NCI-H510A treated with DMSO at 0.1 percent for 48 hours (cell line): ENCODE measurements at regions not wholly inside any gene's neighbourhood (a gene's known extent, or its start where the extent isn't known, plus 50 kb on each side); places are given as distances from the start of the nearest gene placed in this dataset.
A peak's percentile ranks its signal among the peaks of the same experiment; 100 is the strongest.
"Not testable (repeated sequence)": the region's sequence is repeated elsewhere in the genome, so short reads cannot be mapped to it uniquely, and the experiment has no call there.

Source experiments
- DNase-seq: peaks from one replicate; lab custom pipeline; 2025; lab: John Stamatoyannopoulos, UW

DNA sequence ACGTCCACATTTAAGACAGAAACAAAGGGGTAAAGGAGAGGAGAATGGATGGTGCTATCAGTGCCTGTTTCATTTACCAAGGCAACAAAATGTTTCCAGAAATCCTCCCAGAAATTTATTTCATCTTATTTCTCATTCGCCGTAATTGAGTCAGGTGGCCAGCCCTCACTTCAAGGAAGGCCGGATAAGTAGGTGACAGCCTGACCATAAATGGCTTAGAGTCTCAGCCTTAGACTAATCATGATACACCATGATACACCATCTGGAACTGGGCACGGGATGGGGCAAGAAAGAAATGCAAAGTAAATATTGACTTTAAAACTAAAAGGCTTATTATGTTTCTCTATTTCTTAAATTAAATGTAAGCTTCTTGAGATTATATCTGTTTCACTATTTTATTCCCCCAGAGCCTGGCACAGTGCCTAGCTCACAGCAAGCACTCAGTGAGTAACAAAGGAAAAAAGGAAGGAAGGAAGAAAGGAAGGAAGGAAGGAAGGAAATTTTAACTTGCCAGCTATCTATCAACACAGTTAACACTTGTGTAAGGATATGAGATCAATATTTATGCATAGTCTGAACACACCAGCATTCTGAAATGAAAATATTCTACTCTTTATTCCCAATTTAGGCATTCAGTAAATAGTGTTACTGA, 106.1 kb upstream of the FSCB start:
- no peak for DNase-seq

DNA sequence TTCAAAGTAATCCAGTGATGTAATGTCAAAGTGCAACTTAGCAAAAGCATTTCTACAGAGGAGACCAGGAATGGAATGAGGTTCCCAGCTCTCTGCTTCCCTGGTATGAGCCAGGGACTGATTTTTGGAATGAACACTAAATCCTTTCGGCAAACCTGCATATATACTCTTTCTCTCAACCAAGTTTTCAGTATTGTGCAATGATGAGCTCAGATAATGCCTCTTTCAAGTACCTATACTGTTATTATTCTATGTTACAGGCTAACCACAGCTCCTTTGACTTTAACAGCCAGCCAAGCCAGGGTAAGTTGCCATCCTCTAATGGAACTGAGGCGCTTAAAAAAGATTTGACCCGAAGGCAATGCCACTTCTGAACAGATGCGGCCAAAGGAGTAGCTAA, 104.9 kb upstream of the FSCB start:
- no peak for DNase-seq

- no peak for DNase-seq
Measured at GRCh38 chr14:44609876-44610510, 102.9 kb upstream of the FSCB start.

DNA sequence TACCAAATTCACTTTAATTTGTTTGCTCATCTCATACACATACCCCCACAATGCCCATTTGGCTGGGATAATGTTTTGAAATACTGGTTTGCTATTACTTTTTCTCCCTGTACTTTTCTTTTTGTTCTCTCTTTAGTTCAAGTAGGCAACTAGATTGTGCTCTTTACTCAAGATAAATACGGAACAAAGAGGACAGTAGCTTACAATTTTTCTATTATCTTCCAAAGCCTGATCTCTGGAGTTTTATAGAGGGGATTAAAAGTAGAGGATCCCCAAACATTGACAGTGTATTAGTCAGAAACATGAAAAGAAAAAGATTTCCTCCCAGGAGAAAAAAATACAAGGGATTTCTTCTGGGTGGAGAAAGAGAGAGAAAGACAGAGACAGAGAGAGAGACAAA, 102.1 kb upstream of the FSCB start:
- no peak for DNase-seq

DNA sequence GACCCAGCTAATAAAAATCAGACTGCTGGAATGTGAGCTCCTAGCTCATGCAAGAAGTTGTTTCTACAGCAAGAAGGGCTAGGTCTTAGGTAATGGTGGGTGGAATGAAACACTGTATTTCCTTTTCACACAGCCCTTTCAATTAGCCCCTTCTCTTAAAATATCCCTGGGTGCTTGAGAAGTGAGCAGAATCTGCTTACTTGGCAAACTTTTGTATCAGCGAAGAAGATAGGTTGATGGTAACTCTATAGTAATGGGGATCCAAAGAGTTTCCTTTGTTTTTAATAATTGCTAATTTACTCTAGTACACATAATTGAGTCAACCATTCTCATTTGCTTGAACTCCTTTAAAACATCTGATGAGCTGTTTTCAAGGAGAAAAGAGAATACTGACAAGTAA, 100.6 kb upstream of the FSCB start:
- DNase-seq: no peak

DNA sequence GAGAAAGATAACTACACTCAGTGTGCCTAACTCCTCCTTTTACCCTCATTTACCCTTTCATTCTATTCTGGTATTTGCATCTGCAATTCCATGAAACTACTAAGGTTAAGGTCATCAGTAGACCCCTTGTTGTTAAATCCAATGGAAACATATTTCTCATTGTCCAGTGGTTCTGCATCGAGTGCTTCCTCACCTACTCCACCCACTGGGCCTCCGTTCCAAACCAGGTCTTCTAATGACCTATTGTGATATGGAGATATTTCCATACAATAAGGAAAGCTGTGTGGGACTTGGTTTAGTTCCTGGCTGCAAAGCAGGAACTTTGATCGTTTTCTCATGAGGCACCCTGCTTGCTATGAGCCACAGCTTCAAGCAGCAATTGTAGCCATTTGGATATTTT, 99.5 kb upstream of the FSCB start:
- DNase-seq: no peak

DNA sequence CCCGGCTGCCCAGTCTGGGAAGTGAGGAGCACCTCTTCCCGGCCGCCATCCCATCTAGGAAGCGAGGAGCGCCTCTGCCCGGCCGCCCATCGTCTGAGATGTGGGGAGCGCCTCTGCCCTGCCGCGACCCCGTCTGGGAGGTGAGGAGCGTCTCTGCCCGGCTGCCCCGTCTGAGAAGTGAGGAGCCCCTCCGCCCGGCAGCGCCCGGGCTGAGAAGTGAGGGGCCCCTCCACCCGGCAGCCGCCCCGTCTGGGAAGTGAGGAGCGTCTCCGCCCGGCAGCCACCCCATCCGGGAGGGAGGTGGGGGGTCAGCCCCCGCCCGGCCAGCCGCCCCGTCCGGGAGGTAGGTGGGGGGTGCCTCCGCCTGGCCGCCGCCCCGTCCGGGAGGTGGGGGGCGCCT, 94.2 kb upstream of the FSCB start:
- DNase-seq: not testable (repeated sequence)

GRCh38 chr14:44589180-44589579, 82.1 kb upstream of the FSCB start:
- no peak for DNase-seq

DNA sequence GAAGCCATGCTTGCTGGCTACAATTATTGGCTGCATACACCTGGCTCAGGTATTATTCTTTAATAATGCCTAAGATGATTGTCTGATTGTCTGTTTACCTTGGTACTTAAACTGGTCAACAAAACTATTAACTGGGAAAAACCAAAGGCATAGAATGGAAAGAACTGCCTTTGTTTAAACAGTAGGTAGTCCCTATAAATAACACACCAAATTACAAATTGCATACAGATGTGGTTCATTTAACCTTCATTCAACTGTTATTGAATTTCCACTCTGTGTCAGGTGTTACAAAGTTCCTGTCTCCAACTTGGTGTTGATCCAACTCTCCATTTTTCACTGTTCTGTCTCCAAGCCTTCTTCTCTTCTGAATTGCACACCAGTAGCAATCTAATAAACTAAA, 79.8 kb upstream of the FSCB start:
- DNase-seq: peak; percentile 91

GRCh38 chr14:44576356-44576755, 69.3 kb upstream of the FSCB start:
- DNase-seq: no peak

DNA sequence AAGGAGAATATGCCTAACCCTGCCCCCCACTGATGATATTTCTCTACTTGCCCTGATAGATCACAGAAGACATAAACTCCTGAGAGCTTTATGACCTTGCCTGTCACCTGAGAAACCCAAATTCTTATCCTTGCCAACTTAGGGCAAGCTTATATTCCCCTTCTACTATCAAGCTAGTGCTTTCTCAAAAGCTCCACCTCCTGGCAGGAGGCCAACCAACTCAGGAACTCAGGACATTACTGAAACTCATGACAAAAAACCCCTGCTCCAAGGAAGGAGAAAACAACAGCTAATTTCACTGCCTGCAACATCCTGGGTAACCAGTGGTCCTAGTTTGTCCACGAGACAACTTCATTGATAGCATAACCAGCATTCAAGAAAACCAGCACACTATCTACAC, 60.9 kb upstream of the FSCB start:
- DNase-seq: no peak

- DNase-seq: no peak
Measured at GRCh38 chr14:44565968-44566367, 58.9 kb upstream of the FSCB start.

DNA sequence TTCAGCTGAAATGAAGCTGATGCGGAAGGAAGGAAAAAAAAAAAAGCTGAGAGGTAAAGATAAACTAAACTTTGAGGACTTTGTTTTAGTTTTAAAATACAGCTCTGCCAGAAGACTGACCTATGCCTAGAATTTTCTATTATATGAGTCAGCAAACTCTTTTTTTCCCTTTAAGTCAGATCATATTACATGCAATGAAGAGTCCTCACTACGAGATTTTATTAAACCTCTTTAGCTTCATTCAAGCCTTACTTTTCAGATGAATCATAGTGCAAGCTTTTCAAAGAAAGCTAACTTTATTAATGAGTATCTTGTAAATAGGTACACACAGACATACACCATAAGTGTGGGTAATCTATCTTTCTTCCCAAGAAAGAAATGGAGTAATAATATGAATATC, 57.8 kb upstream of the FSCB start:
- DNase-seq: peak; percentile 47
